ENCODE measurements at regions not wholly inside any gene's neighbourhood (a gene's known extent, or its start where the extent isn't known, plus 50 kb on each side); places are given as distances from the start of the nearest gene placed in this dataset.
"Not testable (repeated sequence)": the region's sequence is repeated elsewhere in the genome, so short reads cannot be mapped to it uniquely, and the experiment has no call there.

- TF ChIP-seq POLR2A (IDR thresholded peaks at IDR 0.05; ENCODE audit: low read depth, low read length); POLR2AphosphoS5 (IDR thresholded peaks at IDR 0.05; ENCODE audit: low read depth, low read length); TAF1 (IDR thresholded peaks at IDR 0.05; ENCODE audit: borderline replicate concordance, low read depth, low read length): not testable (repeated sequence)
Observed at GRCh38 chr10:44754355-44754754, 156.8 kb upstream of the TMEM72 start.
